HG02610 (cell line): ENCODE measurements at regions not wholly inside any gene's neighbourhood (a gene's known extent, or its start where the extent isn't known, plus 50 kb on each side); places are given as distances from the start of the nearest gene placed in this dataset.

ENCODE experiments used
- ATAC-seq: cut with Tn5 transposase; IDR thresholded peaks from one replicate; pipeline ENCODE4 v1.9.1; 2021; ENCODE audit warnings: mild to moderate bottlenecking, moderate library complexity; ENCODE audit not compliant: unreplicated experiment

- no peak for ATAC-seq
These were observed 374.7 kb upstream of the ERCC4 start for GRCh38 chr16:13545271-13545670.

GRCh38 chr16:13550254-13550653 is 369.7 kb upstream of the ERCC4 start:
- ATAC-seq, result no peak

GRCh38 chr16:13552062-13552959 is 367.6 kb upstream of the ERCC4 start:
- no peak for ATAC-seq

GRCh38 chr16:13552960-13553257 is 367.0 kb upstream of the ERCC4 start:
- no peak for ATAC-seq

- ATAC-seq, result no peak
These were observed 366.4 kb upstream of the ERCC4 start for GRCh38 chr16:13553453-13553985.

GRCh38 chr16:13554005-13554404 is 365.9 kb upstream of the ERCC4 start:
- no peak for ATAC-seq

GRCh38 chr16:13554643-13555042 is 365.3 kb upstream of the ERCC4 start:
- ATAC-seq, result no peak

GRCh38 chr16:13557418-13557817 is 362.5 kb upstream of the ERCC4 start:
- ATAC-seq, result no peak

- no peak for ATAC-seq
These were observed 361.2 kb upstream of the ERCC4 start for GRCh38 chr16:13558752-13559151.

- ATAC-seq, result no peak
These were observed 360.3 kb upstream of the ERCC4 start for GRCh38 chr16:13559624-13560023.

- no peak for ATAC-seq
These were observed 359.8 kb upstream of the ERCC4 start for GRCh38 chr16:13560151-13560550.

GRCh38 chr16:13561291-13562070 is 358.5 kb upstream of the ERCC4 start:
- no peak for ATAC-seq

- no peak for ATAC-seq
These were observed 351.2 kb upstream of the ERCC4 start for GRCh38 chr16:13568803-13569202.

GRCh38 chr16:13569986-13570385 is 350.0 kb upstream of the ERCC4 start:
- ATAC-seq, result no peak

- no peak for ATAC-seq
These were observed 348.9 kb upstream of the ERCC4 start for GRCh38 chr16:13571036-13571435.

GRCh38 chr16:13573903-13574302 is 346.1 kb upstream of the ERCC4 start:
- no peak for ATAC-seq

GRCh38 chr16:13586051-13586450 is 333.9 kb upstream of the ERCC4 start:
- no peak for ATAC-seq

- ATAC-seq, result no peak
These were observed 332.8 kb upstream of the ERCC4 start for GRCh38 chr16:13587181-13587580.

GRCh38 chr16:13594823-13595222 is 325.1 kb upstream of the ERCC4 start:
- no peak for ATAC-seq

- no peak for ATAC-seq
These were observed 313.1 kb upstream of the ERCC4 start for GRCh38 chr16:13606804-13607203.

GRCh38 chr16:13607289-13607688 is 312.7 kb upstream of the ERCC4 start:
- ATAC-seq, result no peak

GRCh38 chr16:13611596-13611995 is 308.4 kb upstream of the ERCC4 start:
- no peak for ATAC-seq
